CD14-positive monocyte (primary cell): ENCODE measurements at regions not wholly inside any gene's neighbourhood (a gene's known extent, or its start where the extent isn't known, plus 50 kb on each side); places are given as distances from the start of the nearest gene placed in this dataset.
"Not testable (repeated sequence)": the region's sequence is repeated elsewhere in the genome, so short reads cannot be mapped to it uniquely, and the experiment has no call there.

Experiments used
- DNase-seq, 3 donors: peaks; one replicate each; pipeline ENCODE4 v3.0.0-alpha.2; 2011 to 2022
- H2AFZ ChIP-seq: 2 replicates; pipeline ENCODE4 v1.6.0; 2012; ENCODE audit warnings: mild to moderate bottlenecking, low read depth, low read length, inconsistent platforms; ENCODE audit not compliant: insufficient read depth, poor library complexity, severe bottlenecking
- H3K27ac ChIP-seq, 2 donors: 1 replicate in 1 of 2; 2 replicates in 1 of 2; pipeline ENCODE4 v1.5.1; 2012 to 2013; ENCODE audit warnings: low read length in 2 of 2, control low read depth in 1 of 2, inconsistent platforms in 1 of 2, low read depth in 1 of 2, mild to moderate bottlenecking in 1 of 2
- H3K27me3 ChIP-seq, 2 donors: one replicate each; pipeline versions ENCODE4 v1.6.0 to v1.6.1; 2011 to 2013; ENCODE audit warnings: low read length in 2 of 2; ENCODE audit not compliant: control insufficient read depth in 2 of 2, insufficient read depth in 2 of 2
- H3K36me3 ChIP-seq, 2 donors: replicated peaks in 1 of 2; 1 replicate in 1 of 2; 2 replicates in 1 of 2; pipeline versions ENCODE4 v1.5.1 to v1.6.1; 2012 to 2013; ENCODE audit warnings: low read length in 2 of 2, control low read depth in 1 of 2, inconsistent platforms in 1 of 2, mild to moderate bottlenecking in 1 of 2; ENCODE audit not compliant: insufficient read depth in 2 of 2, control insufficient read depth in 1 of 2
- H3K4me1 ChIP-seq, 2 donors: 1 replicate in 1 of 2; 2 replicates in 1 of 2; pipeline versions ENCODE4 v1.5.1 to v1.6.1; 2012 to 2013; ENCODE audit warnings: low read length in 2 of 2, control low read depth in 1 of 2, inconsistent platforms in 1 of 2, mild to moderate bottlenecking in 1 of 2, moderate library complexity in 1 of 2; ENCODE audit not compliant: insufficient read depth in 2 of 2, control insufficient read depth in 1 of 2
- H3K4me2 ChIP-seq: replicated peaks from 2 replicates; pipeline ENCODE3; 2012; ENCODE audit warnings: low read length, moderate library complexity, mild to moderate bottlenecking; ENCODE audit not compliant: poor library complexity, severe bottlenecking; ENCODE audit errors: extremely low read depth
- H3K4me3 ChIP-seq, 3 experiments: fragments of 200-600 bp in 1 of 3; sonication (generic) in 1 of 3; replicated peaks in 1 of 3; 1 replicate in 2 of 3; 2 replicates in 1 of 3; pipeline ENCODE4 v1.5.1; 2011 to 2013; ENCODE audit warnings: low read length in 3 of 3, mild to moderate bottlenecking in 3 of 3, control low read depth in 2 of 3, low read depth in 2 of 3, inconsistent platforms in 1 of 3, moderate library complexity in 1 of 3
- H3K79me2 ChIP-seq: 2 replicates; pipeline ENCODE4 v1.6.0; 2012; ENCODE audit warnings: mild to moderate bottlenecking, control low read depth, inconsistent platforms, low read length, moderate library complexity; ENCODE audit not compliant: insufficient read depth
- H3K9ac ChIP-seq: 2 replicates; pipeline ENCODE4 v1.6.0; 2017; ENCODE audit warnings: low read length, mild to moderate bottlenecking; ENCODE audit not compliant: insufficient read depth, poor library complexity, severe bottlenecking
- H3K9me3 ChIP-seq, 2 donors: replicated peaks in 1 of 2; 1 replicate in 1 of 2; 2 replicates in 1 of 2; pipeline versions ENCODE4 v1.5.1 to v1.6.1; 2012 to 2013; ENCODE audit warnings: low read length in 2 of 2, control low read depth in 1 of 2; ENCODE audit not compliant: control insufficient read depth in 1 of 2, insufficient read depth in 1 of 2
- H4K20me1 ChIP-seq: 2 replicates; pipeline ENCODE4 v1.6.0; 2012; ENCODE audit warnings: mild to moderate bottlenecking, low read length, control low read depth, moderate library complexity; ENCODE audit not compliant: insufficient read depth
- H3K27ac Mint-ChIP-seq, 7 donors: one replicate each; pipeline ENCODE4 v1.8.0; 2020; ENCODE audit warnings: mild to moderate bottlenecking in 7 of 7, mixed read lengths in 7 of 7, moderate library complexity in 6 of 7, inconsistent platforms in 2 of 7
- H3K27me3 Mint-ChIP-seq, 3 donors: one replicate each; pipeline ENCODE4 v1.8.0; 2021 to 2022; ENCODE audit warnings: low read depth in 3 of 3, mild to moderate bottlenecking in 3 of 3, mixed read lengths in 3 of 3, moderate library complexity in 3 of 3, inconsistent platforms in 1 of 3
- H3K36me3 Mint-ChIP-seq, 2 donors: one replicate each; pipeline ENCODE4 v1.8.0; 2020; ENCODE audit warnings: mixed read lengths in 2 of 2, inconsistent platforms in 1 of 2, mild to moderate bottlenecking in 1 of 2
- H3K4me1 Mint-ChIP-seq: one replicate; pipeline ENCODE4 v1.8.0; 2020; ENCODE audit warnings: mild to moderate bottlenecking, mixed read lengths
- H3K4me3 Mint-ChIP-seq, 2 donors: one replicate each; pipeline ENCODE4 v1.8.0; 2020; ENCODE audit warnings: mild to moderate bottlenecking in 2 of 2, mixed read lengths in 2 of 2, moderate library complexity in 1 of 2
- H3K9me3 Mint-ChIP-seq, 7 donors: one replicate each; pipeline ENCODE4 v1.8.0; 2020 to 2022; ENCODE audit warnings: mixed read lengths in 7 of 7, mild to moderate bottlenecking in 6 of 7, moderate library complexity in 6 of 7, inconsistent platforms in 2 of 7
- WGBS: methylation state at CpG from one replicate; pipeline ENCODE4 v1.1.5; 2013; ENCODE audit warnings: missing lambda C conversion rate; ENCODE audit not compliant: insufficient coverage; 5-methylcytosine and 5-hydroxymethylcytosine counted together
- intact Hi-C, 2 donors: fragments of 100-400 bp; cut with micrococcal nuclease; formaldehyde crosslinking; loops; one replicate each; pipeline versions ENCODE4 v1.15.0 to v1.15.1; 2023
- TF ChIP-seq, protein P1 (sequence below): fragments of 200-600 bp; IDR thresholded peaks from one replicate; pipeline ENCODE4 v1.8.0; 2022; ENCODE audit warnings: antibody characterized with exemption, mild to moderate bottlenecking

DNA sequence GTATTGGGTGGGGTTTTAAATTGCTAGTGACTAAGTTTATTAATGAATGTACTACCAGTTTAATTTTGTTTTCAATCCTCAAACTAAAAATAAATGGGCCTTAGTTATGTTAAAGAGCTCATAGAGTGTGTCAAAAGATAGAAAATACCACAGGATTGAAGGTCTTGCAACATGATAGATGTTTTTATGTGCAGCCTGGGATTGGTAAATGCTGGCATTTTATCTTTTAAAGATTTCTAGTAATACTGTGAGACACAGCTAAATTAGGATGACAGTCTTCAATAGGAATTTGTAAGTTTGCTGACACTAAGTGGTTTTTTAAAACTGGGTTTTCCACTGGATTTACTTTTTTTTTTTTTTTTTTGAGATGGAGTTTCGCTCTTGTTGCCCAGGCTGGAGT, 122.3 kb downstream of the HAUS1 start:
- no peak overlapping the region for H3K4me3 Mint-ChIP-seq
- H3K27me3 ChIP-seq, result no peaks in the 10 kb centered on the region

DNA sequence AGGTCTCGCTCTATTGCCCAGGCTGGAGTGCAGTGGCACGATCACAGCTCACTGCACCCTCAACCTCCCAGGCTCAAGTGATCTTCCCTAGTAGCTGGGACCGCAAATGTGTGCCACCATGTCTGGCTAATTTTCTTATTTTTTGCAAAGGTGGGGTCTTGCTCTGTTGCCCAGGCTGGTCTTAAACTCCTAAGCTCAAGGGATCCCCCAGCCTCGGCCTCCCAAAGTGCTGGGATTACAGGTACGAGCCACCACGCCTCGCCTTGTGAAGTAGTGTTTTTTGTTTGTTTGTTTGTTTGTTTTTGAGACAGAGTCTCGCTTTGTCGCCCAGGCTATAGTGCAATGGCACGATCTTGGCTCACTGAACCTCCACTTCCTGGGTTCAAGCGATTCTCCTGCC, 125.5 kb downstream of the HAUS1 start:
- not testable (repeated sequence) for H3K4me3 Mint-ChIP-seq

More for the DNA sequence above, 122.3 kb downstream of the HAUS1 start:
- no peak overlapping the region for H3K4me3 ChIP-seq
- H4K20me1 ChIP-seq, result peaks cover 47% of the 10 kb centered on the region
- peaks cover 17 to 21% of the 10 kb centered on the region in 2 donors for H3K4me1 ChIP-seq
- Mint-ChIP-seq H3K4me1 (peaks cover 29% of the 10 kb centered on the region), H3K27ac (no peak overlapping the region), H3K27me3 (no peaks in the 10 kb centered on the region), H3K36me3 (peaks cover 9 to 28% of the 10 kb centered on the region in 2 donors), H3K9me3 (no peaks in the 10 kb centered on the region)
- no peak for DNase-seq
- intact Hi-C loops, result no loop called here
- peak overlapping the region in 1 of 2 donors; percentile 0 for H3K27ac ChIP-seq
- TF ChIP-seq, protein P1, sequence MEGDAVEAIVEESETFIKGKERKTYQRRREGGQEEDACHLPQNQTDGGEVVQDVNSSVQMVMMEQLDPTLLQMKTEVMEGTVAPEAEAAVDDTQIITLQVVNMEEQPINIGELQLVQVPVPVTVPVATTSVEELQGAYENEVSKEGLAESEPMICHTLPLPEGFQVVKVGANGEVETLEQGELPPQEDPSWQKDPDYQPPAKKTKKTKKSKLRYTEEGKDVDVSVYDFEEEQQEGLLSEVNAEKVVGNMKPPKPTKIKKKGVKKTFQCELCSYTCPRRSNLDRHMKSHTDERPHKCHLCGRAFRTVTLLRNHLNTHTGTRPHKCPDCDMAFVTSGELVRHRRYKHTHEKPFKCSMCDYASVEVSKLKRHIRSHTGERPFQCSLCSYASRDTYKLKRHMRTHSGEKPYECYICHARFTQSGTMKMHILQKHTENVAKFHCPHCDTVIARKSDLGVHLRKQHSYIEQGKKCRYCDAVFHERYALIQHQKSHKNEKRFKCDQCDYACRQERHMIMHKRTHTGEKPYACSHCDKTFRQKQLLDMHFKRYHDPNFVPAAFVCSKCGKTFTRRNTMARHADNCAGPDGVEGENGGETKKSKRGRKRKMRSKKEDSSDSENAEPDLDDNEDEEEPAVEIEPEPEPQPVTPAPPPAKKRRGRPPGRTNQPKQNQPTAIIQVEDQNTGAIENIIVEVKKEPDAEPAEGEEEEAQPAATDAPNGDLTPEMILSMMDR, result no peak
- peaks cover 5 to 11% of the 10 kb centered on the region in 2 donors for H3K36me3 ChIP-seq
- H2AFZ ChIP-seq, result no peak overlapping the region
- H3K4me2 ChIP-seq, result no peak overlapping the region
- H3K9me3 ChIP-seq, result no peaks in the 10 kb centered on the region
- WGBS, result 100% methylated on average over 1 of the region's 1 CpG
- H3K9ac ChIP-seq, result no peak overlapping the region
- H3K79me2 ChIP-seq, result peaks cover 53% of the 10 kb centered on the region

More for the DNA sequence above, 125.5 kb downstream of the HAUS1 start:
- H3K9me3 Mint-ChIP-seq, H3K4me1 Mint-ChIP-seq, H3K9me3 ChIP-seq, DNase-seq, H3K27ac ChIP-seq, H3K36me3 ChIP-seq, H3K4me2 ChIP-seq, intact Hi-C loops, H3K4me3 ChIP-seq, H2AFZ ChIP-seq, H3K27me3 ChIP-seq, H3K4me1 ChIP-seq, H3K9ac ChIP-seq, H3K27me3 Mint-ChIP-seq: not testable (repeated sequence)
- peaks cover 10 to 37% of the 10 kb centered on the region in 2 donors for H3K36me3 Mint-ChIP-seq
- 93% methylated on average over 9 of the region's 11 CpGs for WGBS
- Histone ChIP-seq H3K79me2 (peaks cover 42% of the 10 kb centered on the region), H4K20me1 (peaks cover 33% of the 10 kb centered on the region)
- H3K27ac Mint-ChIP-seq, result peak overlapping the region in 1 of 7 donors; percentile 8
